ENCODE measurements at regions not wholly inside any gene's neighbourhood (a gene's known extent, or its start where the extent isn't known, plus 50 kb on each side); places are given as distances from the start of the nearest gene placed in this dataset.

- no peak for TF ChIP-seq CTCF (IDR thresholded peaks at IDR 0.05; ENCODE audit: low read depth, low read length)
- no peak for TF ChIP-seq EZH2phosphoT487 (IDR thresholded peaks at IDR 0.05; ENCODE audit: low read depth)
- H3K9ac ChIP-seq (ENCODE audit: low read length), result no peak overlapping the region
- H3K9me3 ChIP-seq (ENCODE audit: insufficient read depth, low read length), result no peaks in the 10 kb centered on the region
- no peak overlapping the region for H2AFZ ChIP-seq (ENCODE audit: low read depth, low read length)
- peaks cover 14% of the 10 kb centered on the region for H3K4me1 ChIP-seq (ENCODE audit: low read length)
- H3K4me2 ChIP-seq (ENCODE audit: low read length), result no peak overlapping the region
- no peaks in the 10 kb centered on the region for H4K20me1 ChIP-seq (ENCODE audit: insufficient read depth, low read length)
- no peaks in the 10 kb centered on the region for H3K27me3 ChIP-seq (ENCODE audit: low read depth, low read length)
- no peak overlapping the region for H3K4me3 ChIP-seq (ENCODE audit: low read length)
- no peaks in the 10 kb centered on the region for H3K79me2 ChIP-seq (ENCODE audit: low read length)
- H3K36me3 ChIP-seq (replicated peaks; ENCODE audit: low read depth, low read length), result no peaks in the 10 kb centered on the region
- no peak overlapping the region for H3K27ac ChIP-seq (ENCODE audit: low read length)
Observed at GRCh38 chr12:89892436-89892835, 183.8 kb upstream of the ATP2B1 start.

- Histone ChIP-seq H3K27ac (ENCODE audit: low read length) (no peak overlapping the region), H3K27me3 (ENCODE audit: low read depth, low read length) (no peaks in the 10 kb centered on the region), H3K9ac (ENCODE audit: low read length) (no peak overlapping the region), H3K36me3 (replicated peaks; ENCODE audit: low read depth, low read length) (no peaks in the 10 kb centered on the region), H3K79me2 (ENCODE audit: low read length) (no peaks in the 10 kb centered on the region), H3K4me3 (ENCODE audit: low read length) (no peak overlapping the region), H3K4me2 (ENCODE audit: low read length) (no peak overlapping the region), H3K9me3 (ENCODE audit: insufficient read depth, low read length) (no peaks in the 10 kb centered on the region), H4K20me1 (ENCODE audit: insufficient read depth, low read length) (no peaks in the 10 kb centered on the region), H3K4me1 (ENCODE audit: low read length) (peaks cover 9% of the 10 kb centered on the region), H2AFZ (ENCODE audit: low read depth, low read length) (no peak overlapping the region)
- no peak for TF ChIP-seq EZH2phosphoT487 (IDR thresholded peaks at IDR 0.05; ENCODE audit: low read depth)
- TF ChIP-seq CTCF (IDR thresholded peaks at IDR 0.05; ENCODE audit: low read depth, low read length), result no peak
Observed at GRCh38 chr12:89891933-89892332, 183.3 kb upstream of the ATP2B1 start.

GRCh38 chr12:89890161-89890560 is 181.5 kb upstream of the ATP2B1 start:
- TF ChIP-seq CTCF (IDR thresholded peaks at IDR 0.05; ENCODE audit: low read depth, low read length), result no peak
- no peak for TF ChIP-seq EZH2phosphoT487 (IDR thresholded peaks at IDR 0.05; ENCODE audit: low read depth)
- H3K9me3 ChIP-seq (ENCODE audit: insufficient read depth, low read length), result no peaks in the 10 kb centered on the region
- H3K9ac ChIP-seq (ENCODE audit: low read length), result no peak overlapping the region
- no peaks in the 10 kb centered on the region for H4K20me1 ChIP-seq (ENCODE audit: insufficient read depth, low read length)
- no peak overlapping the region for H2AFZ ChIP-seq (ENCODE audit: low read depth, low read length)
- H3K4me3 ChIP-seq (ENCODE audit: low read length), result no peak overlapping the region
- H3K4me1 ChIP-seq (ENCODE audit: low read length), result peaks cover 21% of the 10 kb centered on the region
- H3K36me3 ChIP-seq (replicated peaks; ENCODE audit: low read depth, low read length), result no peaks in the 10 kb centered on the region
- no peak overlapping the region for H3K4me2 ChIP-seq (ENCODE audit: low read length)
- H3K79me2 ChIP-seq (ENCODE audit: low read length), result no peaks in the 10 kb centered on the region
- no peak overlapping the region for H3K27ac ChIP-seq (ENCODE audit: low read length)
- no peaks in the 10 kb centered on the region for H3K27me3 ChIP-seq (ENCODE audit: low read depth, low read length)

- Histone ChIP-seq H3K4me2 (ENCODE audit: low read length) (no peak overlapping the region), H3K27ac (ENCODE audit: low read length) (no peak overlapping the region), H3K27me3 (ENCODE audit: low read depth, low read length) (no peaks in the 10 kb centered on the region), H3K4me3 (ENCODE audit: low read length) (no peak overlapping the region), H4K20me1 (ENCODE audit: insufficient read depth, low read length) (no peaks in the 10 kb centered on the region), H3K9me3 (ENCODE audit: insufficient read depth, low read length) (no peaks in the 10 kb centered on the region), H2AFZ (ENCODE audit: low read depth, low read length) (no peak overlapping the region), H3K9ac (ENCODE audit: low read length) (no peak overlapping the region), H3K4me1 (ENCODE audit: low read length) (peaks cover 20% of the 10 kb centered on the region), H3K79me2 (ENCODE audit: low read length) (no peaks in the 10 kb centered on the region), H3K36me3 (replicated peaks; ENCODE audit: low read depth, low read length) (no peaks in the 10 kb centered on the region)
- TF ChIP-seq CTCF (IDR thresholded peaks at IDR 0.05; ENCODE audit: low read depth, low read length), result no peak
- TF ChIP-seq EZH2phosphoT487 (IDR thresholded peaks at IDR 0.05; ENCODE audit: low read depth), result no peak
Observed at GRCh38 chr12:89889062-89889461, 180.4 kb upstream of the ATP2B1 start.
